ENCODE measurements at regions not wholly inside any gene's neighbourhood (a gene's known extent, or its start where the extent isn't known, plus 50 kb on each side); places are given as distances from the start of the nearest gene placed in this dataset.
"Not testable (repeated sequence)": the region's sequence is repeated elsewhere in the genome, so short reads cannot be mapped to it uniquely, and the experiment has no call there.

DNA sequence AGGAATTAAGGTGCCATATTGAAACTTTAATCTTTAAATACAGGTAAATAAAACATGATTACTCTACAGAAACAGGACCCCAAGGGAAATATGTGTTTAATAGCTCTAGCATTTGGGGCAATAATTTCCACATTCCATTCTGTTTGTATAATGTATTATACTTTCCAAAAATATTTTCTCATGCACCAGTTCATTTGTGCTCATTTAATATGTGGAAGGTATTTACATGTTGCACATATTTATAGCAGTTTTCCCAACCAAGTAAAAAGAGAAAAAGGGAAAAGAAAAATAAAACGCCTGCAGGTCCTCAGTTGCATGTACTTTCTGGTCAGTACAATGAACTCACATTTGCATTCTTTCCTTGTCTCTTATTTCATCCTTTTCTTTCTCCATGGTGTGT lies 129.5 kb upstream of the SULF2 start:
- BruUV-seq (replicated peaks) = no TSS peak
- H3K36me3 ChIP-seq (ENCODE audit: insufficient read depth, low read length, poor library complexity, severe bottlenecking) = no peaks in the 10 kb centered on the region
- no peak overlapping the region for H3K27ac ChIP-seq (ENCODE audit: low read depth, low read length, poor library complexity, severe bottlenecking)
- peaks cover 10% of the 10 kb centered on the region for H3K9me3 ChIP-seq (ENCODE audit: low read depth, low read length, poor library complexity, severe bottlenecking)
- no peaks in the 10 kb centered on the region for H3K27me3 ChIP-seq (replicated peaks; ENCODE audit: insufficient read depth, low read depth, low read length, poor library complexity)
- intact Hi-C loops (cut with micrococcal nuclease; ENCODE audit: unreplicated experiment) = no loop called here
- no peak for DNase-seq (ENCODE audit: low spot score)
- ChIA-PET POLR2A (ENCODE audit: low non-redundant PET) (no interaction called here), CTCF (no interaction called here)
- no peak overlapping the region for H3K4me3 ChIP-seq (ENCODE audit: low read depth, low read length, poor library complexity, severe bottlenecking)
- TF ChIP-seq EZH2 (IDR thresholded peaks at IDR 0.05; ENCODE audit: borderline replicate concordance, low read depth, low read length, poor library complexity, severe bottlenecking) = no peak
- TF ChIP-seq, protein P1, sequence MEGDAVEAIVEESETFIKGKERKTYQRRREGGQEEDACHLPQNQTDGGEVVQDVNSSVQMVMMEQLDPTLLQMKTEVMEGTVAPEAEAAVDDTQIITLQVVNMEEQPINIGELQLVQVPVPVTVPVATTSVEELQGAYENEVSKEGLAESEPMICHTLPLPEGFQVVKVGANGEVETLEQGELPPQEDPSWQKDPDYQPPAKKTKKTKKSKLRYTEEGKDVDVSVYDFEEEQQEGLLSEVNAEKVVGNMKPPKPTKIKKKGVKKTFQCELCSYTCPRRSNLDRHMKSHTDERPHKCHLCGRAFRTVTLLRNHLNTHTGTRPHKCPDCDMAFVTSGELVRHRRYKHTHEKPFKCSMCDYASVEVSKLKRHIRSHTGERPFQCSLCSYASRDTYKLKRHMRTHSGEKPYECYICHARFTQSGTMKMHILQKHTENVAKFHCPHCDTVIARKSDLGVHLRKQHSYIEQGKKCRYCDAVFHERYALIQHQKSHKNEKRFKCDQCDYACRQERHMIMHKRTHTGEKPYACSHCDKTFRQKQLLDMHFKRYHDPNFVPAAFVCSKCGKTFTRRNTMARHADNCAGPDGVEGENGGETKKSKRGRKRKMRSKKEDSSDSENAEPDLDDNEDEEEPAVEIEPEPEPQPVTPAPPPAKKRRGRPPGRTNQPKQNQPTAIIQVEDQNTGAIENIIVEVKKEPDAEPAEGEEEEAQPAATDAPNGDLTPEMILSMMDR (conservative IDR thresholded peaks at IDR 0.05; ENCODE audit: low read depth, low read length) = no peak
- H3K4me1 ChIP-seq (ENCODE audit: insufficient read depth, low read length, poor library complexity, severe bottlenecking) = no peaks in the 10 kb centered on the region

DNA sequence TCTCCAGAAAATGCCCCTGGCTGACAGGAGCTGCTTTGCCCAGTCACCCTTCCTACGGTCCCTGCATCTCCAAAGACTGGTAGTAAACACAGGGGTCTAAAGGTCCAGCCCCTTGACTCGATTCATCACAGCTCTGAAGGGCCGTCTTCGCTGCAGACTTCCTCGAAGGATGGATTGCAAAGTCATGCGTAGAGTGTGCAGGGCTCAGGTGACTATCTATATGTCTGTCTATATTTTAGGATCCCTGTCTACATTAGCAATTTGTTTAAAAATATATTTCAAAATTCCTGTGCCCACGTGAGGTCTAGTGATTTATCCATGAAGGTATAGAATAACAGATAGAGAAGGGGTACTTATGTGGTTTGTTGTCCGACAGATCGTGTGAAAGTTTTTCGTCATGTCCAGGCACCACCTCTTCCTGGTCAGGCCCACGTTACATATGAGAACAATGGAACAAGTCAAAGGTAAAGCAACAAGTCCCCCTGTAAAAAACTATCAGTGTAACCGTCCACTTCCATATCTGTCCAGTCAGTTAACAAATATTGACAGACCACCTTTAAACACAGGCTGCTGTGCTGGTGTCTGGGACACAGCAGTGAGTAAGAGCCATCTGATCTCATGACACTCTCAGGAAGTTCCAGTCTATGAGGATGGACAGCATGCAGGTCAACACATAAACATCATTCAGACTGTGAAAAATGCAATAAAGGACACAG lies 127.7 kb upstream of the SULF2 start:
- intact Hi-C loops (cut with micrococcal nuclease; ENCODE audit: unreplicated experiment); H3K9me3 ChIP-seq (ENCODE audit: low read depth, low read length, poor library complexity, severe bottlenecking); H3K27ac ChIP-seq (ENCODE audit: low read depth, low read length, poor library complexity, severe bottlenecking); H3K4me1 ChIP-seq (ENCODE audit: insufficient read depth, low read length, poor library complexity, severe bottlenecking); H3K4me3 ChIP-seq (ENCODE audit: low read depth, low read length, poor library complexity, severe bottlenecking); BruUV-seq (replicated peaks); H3K36me3 ChIP-seq (ENCODE audit: insufficient read depth, low read length, poor library complexity, severe bottlenecking); CTCF ChIA-PET; H3K27me3 ChIP-seq (replicated peaks; ENCODE audit: insufficient read depth, low read depth, low read length, poor library complexity); POLR2A ChIA-PET (ENCODE audit: low non-redundant PET); DNase-seq (ENCODE audit: low spot score): not testable (repeated sequence)

DNA sequence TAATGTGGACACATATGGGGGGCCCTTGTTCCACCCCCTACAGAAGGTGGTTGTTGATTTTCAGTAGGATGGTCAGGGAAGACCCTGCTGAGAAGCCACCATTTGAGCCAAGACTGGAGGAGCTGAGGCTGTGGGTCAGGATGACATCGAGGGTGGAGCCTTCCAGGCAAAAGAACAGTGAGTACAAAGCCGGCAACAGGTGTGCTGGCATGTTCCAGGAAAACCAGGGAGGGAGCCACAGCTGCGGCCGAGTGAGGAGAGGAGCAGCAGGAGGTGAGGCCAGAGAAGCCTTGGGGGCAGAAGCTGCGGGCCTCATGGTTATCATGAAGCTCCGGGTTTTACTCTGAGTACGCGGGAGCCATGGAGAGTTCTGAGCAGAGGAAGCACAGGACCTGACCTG lies 126.9 kb upstream of the SULF2 start:
- intact Hi-C loops (cut with micrococcal nuclease; ENCODE audit: unreplicated experiment); H3K36me3 ChIP-seq (ENCODE audit: insufficient read depth, low read length, poor library complexity, severe bottlenecking); BruUV-seq (replicated peaks); POLR2A ChIA-PET (ENCODE audit: low non-redundant PET); H3K4me1 ChIP-seq (ENCODE audit: insufficient read depth, low read length, poor library complexity, severe bottlenecking); CTCF ChIA-PET; DNase-seq (ENCODE audit: low spot score); H3K27me3 ChIP-seq (replicated peaks; ENCODE audit: insufficient read depth, low read depth, low read length, poor library complexity); H3K4me3 ChIP-seq (ENCODE audit: low read depth, low read length, poor library complexity, severe bottlenecking); H3K27ac ChIP-seq (ENCODE audit: low read depth, low read length, poor library complexity, severe bottlenecking); H3K9me3 ChIP-seq (ENCODE audit: low read depth, low read length, poor library complexity, severe bottlenecking): not testable (repeated sequence)

DNA sequence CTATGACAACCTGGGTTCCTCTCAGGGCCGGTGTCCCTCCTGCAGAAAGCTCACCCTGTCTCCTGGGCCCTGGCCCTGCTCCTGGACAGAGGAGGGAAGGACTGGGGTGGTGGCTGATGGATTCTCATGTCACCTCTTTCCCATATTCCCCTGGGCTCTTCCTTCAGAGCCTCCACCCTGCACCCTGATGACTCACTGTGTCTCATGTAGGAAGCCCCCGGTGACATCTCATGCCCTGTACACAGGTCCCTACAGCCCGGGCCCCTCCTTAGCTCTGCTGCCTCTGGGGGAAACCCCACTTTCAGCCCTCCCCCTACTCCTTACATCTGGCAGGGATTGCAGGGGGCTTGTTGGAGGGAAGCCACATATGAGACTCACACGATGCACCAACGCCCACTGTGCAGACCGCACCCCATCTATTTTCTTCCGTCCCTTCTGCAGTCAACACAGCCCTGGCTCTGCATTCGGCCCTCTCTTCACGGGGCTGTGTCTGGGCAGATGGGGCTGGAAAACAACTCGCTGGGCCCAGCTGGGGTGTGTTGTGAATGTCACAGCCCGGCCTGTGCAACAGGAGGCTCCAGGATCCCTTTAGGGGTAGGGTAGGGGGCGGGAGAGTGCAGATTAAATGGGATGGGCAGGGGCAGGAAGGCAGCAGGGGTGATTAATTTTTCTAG lies 124.6 kb upstream of the SULF2 start:
- POLR2A ChIA-PET (ENCODE audit: low non-redundant PET) = not testable (repeated sequence)

DNA sequence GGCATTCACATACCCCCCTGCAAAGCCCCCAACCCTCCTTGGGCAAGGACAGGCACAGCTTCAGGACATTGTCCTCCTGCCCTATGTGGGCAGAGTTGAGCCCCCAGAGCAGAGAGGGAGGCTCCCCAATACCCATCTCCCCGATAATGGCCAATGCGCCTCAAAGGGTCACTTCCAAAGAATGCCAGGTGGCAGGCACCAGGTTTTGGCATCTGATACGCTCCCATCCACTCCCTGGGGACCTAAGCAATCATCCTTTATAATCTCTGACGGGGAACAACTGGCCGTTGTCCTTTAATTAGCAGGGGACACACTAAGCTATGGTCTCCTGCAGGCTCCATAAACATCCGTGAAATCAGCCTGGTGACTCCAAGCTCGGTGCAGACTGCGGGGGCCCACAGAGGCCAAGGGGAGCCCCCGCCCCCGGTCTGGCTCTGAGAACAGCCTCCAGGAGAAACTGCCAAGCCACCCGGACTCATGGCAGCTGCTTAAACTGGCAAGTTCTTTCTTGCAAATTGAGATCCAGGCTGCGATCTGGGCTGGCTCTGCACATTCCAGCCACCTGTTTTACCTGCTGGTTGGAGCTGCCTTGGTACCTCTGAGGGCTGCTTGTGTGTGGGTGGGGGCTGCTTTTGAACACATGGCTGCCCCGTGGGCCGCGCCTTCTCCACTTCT lies 123.2 kb upstream of the SULF2 start:
- DNase-seq (ENCODE audit: low spot score); H3K27me3 ChIP-seq (replicated peaks; ENCODE audit: insufficient read depth, low read depth, low read length, poor library complexity); H3K9me3 ChIP-seq (ENCODE audit: low read depth, low read length, poor library complexity, severe bottlenecking); intact Hi-C loops (cut with micrococcal nuclease; ENCODE audit: unreplicated experiment); POLR2A ChIA-PET (ENCODE audit: low non-redundant PET); H3K4me3 ChIP-seq (ENCODE audit: low read depth, low read length, poor library complexity, severe bottlenecking); H3K4me1 ChIP-seq (ENCODE audit: insufficient read depth, low read length, poor library complexity, severe bottlenecking); H3K27ac ChIP-seq (ENCODE audit: low read depth, low read length, poor library complexity, severe bottlenecking); BruUV-seq (replicated peaks); H3K36me3 ChIP-seq (ENCODE audit: insufficient read depth, low read length, poor library complexity, severe bottlenecking): not testable (repeated sequence)
- CTCF ChIA-PET = interaction anchor here (0.9 kb wide), 1 partner anchor 244 kb away, joined by 4 read pairs; no protein-coding TSS in a partner anchor

More for the DNA sequence above, 124.6 kb upstream of the SULF2 start:
- CTCF ChIA-PET; H3K4me3 ChIP-seq (ENCODE audit: low read depth, low read length, poor library complexity, severe bottlenecking); H3K9me3 ChIP-seq (ENCODE audit: low read depth, low read length, poor library complexity, severe bottlenecking); H3K36me3 ChIP-seq (ENCODE audit: insufficient read depth, low read length, poor library complexity, severe bottlenecking); intact Hi-C loops (cut with micrococcal nuclease; ENCODE audit: unreplicated experiment); H3K27me3 ChIP-seq (replicated peaks; ENCODE audit: insufficient read depth, low read depth, low read length, poor library complexity); H3K27ac ChIP-seq (ENCODE audit: low read depth, low read length, poor library complexity, severe bottlenecking); H3K4me1 ChIP-seq (ENCODE audit: insufficient read depth, low read length, poor library complexity, severe bottlenecking); BruUV-seq (replicated peaks); DNase-seq (ENCODE audit: low spot score): not testable (repeated sequence)

DNA sequence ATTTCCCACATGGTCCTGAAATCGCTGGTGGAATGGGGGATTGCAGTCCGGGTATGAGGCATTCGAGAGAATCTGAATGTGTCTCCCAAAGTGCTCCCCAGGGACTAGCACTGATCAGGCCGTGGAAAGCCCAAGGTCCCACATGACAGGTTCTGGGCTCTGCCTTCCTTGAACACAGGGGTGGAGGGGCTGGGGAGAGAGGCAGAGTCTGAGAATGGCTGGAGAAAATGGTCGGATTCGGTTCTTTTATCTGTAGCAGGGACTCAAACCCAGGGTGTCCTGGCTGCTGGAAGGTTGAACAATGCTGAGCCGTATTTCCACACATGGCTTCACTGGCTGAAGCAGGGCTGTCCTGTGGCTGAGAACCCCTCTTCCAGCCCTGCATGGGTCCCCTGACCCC lies 122.7 kb upstream of the SULF2 start:
- H3K4me3 ChIP-seq (ENCODE audit: low read depth, low read length, poor library complexity, severe bottlenecking); DNase-seq (ENCODE audit: low spot score); BruUV-seq (replicated peaks); H3K4me1 ChIP-seq (ENCODE audit: insufficient read depth, low read length, poor library complexity, severe bottlenecking); H3K27me3 ChIP-seq (replicated peaks; ENCODE audit: insufficient read depth, low read depth, low read length, poor library complexity); H3K27ac ChIP-seq (ENCODE audit: low read depth, low read length, poor library complexity, severe bottlenecking); POLR2A ChIA-PET (ENCODE audit: low non-redundant PET); intact Hi-C loops (cut with micrococcal nuclease; ENCODE audit: unreplicated experiment); H3K36me3 ChIP-seq (ENCODE audit: insufficient read depth, low read length, poor library complexity, severe bottlenecking); H3K9me3 ChIP-seq (ENCODE audit: low read depth, low read length, poor library complexity, severe bottlenecking): not testable (repeated sequence)
- CTCF ChIA-PET = interaction anchor here (0.9 kb wide), 1 partner anchor 243 kb away, joined by 4 read pairs; no protein-coding TSS in a partner anchor

All from A673 (cell line).